GM19395 (cell line): ENCODE measurements at regions not wholly inside any gene's neighbourhood (a gene's known extent, or its start where the extent isn't known, plus 50 kb on each side); places are given as distances from the start of the nearest gene placed in this dataset.
"Not testable (repeated sequence)": the region's sequence is repeated elsewhere in the genome, so short reads cannot be mapped to it uniquely, and the experiment has no call there.

Source experiments
- ATAC-seq: cut with Tn5 transposase; IDR thresholded peaks from one replicate; pipeline ENCODE4 v1.9.1; 2021; ENCODE audit warnings: mild to moderate bottlenecking, moderate library complexity; ENCODE audit not compliant: unreplicated experiment

DNA sequence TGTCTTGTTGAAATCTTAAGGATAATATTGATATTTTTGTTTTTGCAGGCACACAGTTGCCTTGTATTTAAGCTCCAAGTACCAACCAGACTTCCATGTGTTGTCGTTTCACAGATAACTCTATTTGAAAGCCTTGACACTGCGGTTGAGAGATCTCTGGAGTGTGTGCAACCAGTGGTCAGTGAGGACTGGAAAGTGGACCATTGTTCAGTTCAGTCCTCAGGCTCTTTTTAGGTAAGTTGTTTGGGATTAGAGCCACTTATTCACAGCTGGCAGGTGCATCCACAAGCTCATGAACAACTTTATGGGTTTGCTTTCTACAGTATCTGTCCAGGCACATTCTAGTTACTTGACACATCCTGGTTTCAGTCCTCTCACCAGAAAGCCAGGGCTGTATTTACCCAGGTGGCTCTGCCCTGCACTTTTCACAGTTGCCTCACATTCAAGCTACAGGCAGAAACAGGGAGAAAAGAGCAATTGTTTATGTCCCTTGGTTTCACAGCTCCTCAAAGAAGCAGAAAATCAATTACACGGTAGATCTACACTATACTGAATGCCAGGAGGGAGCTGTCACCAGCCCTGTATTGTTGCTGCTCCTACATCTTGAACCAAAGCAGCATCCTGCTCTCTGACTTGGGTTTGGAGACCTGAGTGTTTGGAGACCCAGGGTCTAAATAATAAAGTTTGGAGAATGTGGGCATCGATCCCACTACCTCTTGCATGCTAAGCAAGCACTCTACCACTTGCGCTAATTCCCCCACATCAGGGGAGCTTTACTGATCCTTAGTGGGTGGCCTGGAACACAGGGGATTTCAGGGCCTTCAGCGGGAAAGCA lies 543.3 kb downstream of the PRIM2 start:
- not testable (repeated sequence) for ATAC-seq

DNA sequence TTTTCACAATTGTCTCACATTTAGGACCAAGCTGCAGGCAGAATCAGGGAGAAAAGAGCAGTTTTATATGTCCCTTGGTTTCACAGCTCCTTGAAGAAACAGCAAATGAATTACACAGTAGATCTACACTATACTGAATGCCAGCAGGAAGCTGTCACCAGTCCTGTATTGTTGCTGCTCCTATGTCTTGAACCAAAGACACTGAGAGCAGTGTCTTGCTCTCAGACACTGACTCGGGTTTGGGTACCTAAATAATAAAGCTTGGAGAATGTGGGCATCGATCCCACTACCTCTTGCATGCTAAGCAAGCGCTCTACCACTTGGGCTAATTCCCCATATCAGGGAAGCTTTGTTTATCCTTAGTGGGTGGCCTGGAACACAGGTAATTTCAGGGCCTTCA lies 552.7 kb downstream of the PRIM2 start:
- not testable (repeated sequence) for ATAC-seq

GRCh38 chr6:57873424-57873823 lies 556.0 kb downstream of the PRIM2 start:
- ATAC-seq: not testable (repeated sequence)

- ATAC-seq: not testable (repeated sequence)
These were observed 559.2 kb downstream of the PRIM2 start for GRCh38 chr6:57876659-57877058.

GRCh38 chr6:57877729-57878128 lies 560.3 kb downstream of the PRIM2 start:
- not testable (repeated sequence) for ATAC-seq

- ATAC-seq: not testable (repeated sequence)
These were observed 561.4 kb downstream of the PRIM2 start for GRCh38 chr6:57878792-57879191.

DNA sequence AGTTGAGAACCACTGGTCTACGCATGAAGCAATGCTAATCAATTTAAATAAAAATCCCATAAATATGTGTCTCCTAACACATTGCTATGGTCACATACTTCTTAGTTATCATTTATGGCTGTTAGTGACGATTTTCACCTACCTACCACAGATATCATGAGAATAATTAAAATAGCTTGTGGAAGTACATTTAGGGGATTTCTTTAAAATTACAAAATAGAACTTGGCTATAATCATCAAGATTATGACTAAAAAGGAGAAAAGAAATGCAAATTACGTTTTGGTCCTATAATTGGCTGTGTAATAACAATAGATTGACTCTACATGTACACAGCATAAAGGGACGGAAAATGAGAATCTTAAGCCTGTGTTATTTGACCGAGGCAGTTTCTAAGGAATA lies 581.4 kb downstream of the PRIM2 start:
- ATAC-seq: not testable (repeated sequence)

DNA sequence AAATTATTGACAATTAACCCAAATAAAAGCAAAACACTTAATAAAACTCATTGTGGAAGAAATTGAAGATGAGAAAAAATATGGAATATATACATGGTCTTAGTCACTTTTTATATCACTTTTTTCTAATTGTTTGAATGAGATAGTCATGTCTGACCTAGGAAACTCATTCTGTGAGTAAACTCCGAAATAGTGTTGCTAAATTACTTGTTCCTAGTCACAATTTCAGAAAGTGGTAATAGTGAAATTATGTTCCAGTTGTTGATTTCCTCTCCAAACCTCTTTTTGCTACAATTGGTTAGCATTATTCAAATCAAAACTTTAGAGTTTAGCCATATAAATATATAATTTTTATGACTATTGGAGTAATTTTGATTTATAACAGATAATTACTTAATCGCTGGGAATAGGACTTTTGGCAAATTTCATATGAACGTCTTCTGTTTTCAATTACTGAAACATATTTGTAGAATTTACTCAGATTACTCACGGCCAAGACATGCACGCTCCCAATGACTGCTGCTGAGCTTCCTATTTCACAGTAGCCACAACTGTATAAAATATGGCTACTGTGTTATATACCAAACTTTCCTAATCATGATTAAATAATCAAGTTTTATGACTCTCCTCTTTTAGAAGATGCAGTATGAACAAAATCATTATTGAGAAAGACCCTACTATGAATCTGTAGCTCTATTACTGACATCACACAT lies 583.4 kb downstream of the PRIM2 start:
- not testable (repeated sequence) for ATAC-seq

- not testable (repeated sequence) for ATAC-seq
These were observed 584.0 kb downstream of the PRIM2 start for GRCh38 chr6:57901445-57901844.

- not testable (repeated sequence) for ATAC-seq
These were observed 586.9 kb downstream of the PRIM2 start for GRCh38 chr6:57904356-57904755.

GRCh38 chr6:57915300-57915699 lies 597.9 kb downstream of the PRIM2 start:
- ATAC-seq: not testable (repeated sequence)

- ATAC-seq: not testable (repeated sequence)
These were observed 625.5 kb downstream of the PRIM2 start for GRCh38 chr6:57942966-57943365.

- not testable (repeated sequence) for ATAC-seq
These were observed 628.8 kb downstream of the PRIM2 start for GRCh38 chr6:57946084-57946768.

- ATAC-seq: not testable (repeated sequence)
These were observed 629.3 kb downstream of the PRIM2 start for GRCh38 chr6:57946769-57947091.

DNA sequence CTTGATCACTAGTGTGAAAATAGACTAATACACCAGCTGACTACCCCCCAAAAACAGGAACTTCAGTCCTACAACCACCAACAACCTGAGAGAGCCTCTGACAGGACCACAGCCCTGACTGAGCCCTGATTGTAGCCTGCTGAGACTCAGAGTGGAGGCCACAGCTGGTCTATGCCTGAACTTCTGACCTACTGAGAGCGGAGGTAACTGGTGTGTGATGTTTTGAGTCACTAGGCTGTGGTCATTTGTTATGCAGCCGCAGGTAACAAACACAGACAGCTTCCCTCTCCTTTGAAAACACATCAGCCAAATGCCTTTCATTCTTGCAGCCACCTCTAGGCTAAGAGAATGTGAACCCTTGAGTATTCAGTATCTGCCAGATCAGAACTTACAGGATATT lies 631.1 kb downstream of the PRIM2 start:
- ATAC-seq: not testable (repeated sequence)

DNA sequence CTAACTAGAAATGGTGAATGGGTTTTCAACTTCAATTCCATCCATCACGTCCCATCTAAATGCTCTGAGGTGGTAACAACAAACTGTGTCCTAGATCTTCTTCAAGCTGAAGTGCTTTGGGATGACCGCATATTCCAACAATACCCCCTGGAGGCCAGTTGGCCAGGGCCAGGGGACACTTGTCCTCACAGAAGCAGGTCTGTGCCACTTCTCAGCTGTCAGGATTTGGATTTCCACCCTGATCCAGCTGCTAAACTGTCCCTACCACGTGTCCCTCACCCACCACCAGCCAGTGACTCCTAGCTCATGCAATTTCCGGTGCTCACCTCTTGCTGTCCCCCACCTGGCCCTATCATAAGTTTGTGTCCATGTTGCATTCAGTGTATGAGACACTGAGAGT lies 633.0 kb downstream of the PRIM2 start:
- ATAC-seq: not testable (repeated sequence)

DNA sequence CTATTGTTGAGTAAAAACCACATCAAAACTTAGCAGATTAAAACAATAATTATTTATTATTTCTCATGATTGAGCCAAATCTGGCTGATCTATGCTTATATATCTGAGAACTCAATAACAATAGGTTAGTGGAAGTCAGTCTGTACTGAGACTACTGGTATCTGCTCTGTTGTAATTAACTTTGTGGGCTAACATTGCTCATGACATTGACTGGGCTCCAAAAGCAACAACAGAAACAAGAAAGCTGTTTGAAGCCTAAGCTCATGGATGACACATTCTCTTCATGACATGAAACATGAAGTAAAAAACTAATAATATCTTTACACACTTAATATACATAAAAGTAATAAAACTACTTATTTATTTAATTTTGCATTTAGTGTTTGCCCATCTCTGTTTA lies 649.3 kb downstream of the PRIM2 start:
- ATAC-seq: not testable (repeated sequence)

DNA sequence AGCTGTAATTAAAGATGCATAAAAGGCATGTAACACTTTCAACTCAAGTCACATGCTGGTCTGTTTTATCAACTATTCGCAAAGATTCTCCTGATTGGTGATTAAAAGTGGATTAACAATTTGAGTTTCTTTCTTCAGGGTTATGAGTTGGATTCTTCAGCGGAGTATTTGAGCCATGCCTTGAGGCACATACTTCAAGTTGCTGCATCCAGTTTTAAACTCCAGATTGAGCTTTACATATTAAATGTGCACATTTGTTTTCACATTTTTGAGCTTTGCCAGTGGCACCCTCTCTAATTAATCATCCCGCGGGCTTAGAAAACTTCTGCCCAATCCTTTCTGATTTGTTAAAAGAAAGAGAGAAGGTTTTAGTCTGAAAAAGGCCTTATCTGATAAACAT lies 654.5 kb downstream of the PRIM2 start:
- ATAC-seq: not testable (repeated sequence)

- no peak for ATAC-seq
These were observed 657.2 kb downstream of the PRIM2 start for GRCh38 chr6:57974653-57975052.

DNA sequence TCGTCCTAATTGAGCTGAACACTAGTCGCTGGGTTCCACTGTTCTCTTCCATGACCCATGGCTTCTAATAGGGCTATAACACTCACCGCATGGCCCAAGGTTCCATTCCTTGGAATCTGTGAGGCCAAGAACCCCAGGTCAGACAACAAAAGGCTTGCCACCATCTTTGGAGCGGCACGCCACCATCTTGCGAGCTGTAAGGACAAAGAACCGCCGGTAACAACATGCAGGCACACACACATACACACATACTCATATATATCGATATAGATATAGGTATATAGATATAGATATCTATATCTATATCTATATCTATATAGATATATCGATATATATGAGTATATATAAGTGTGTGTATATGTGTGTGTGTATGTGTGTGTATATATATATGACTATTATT lies 657.7 kb downstream of the PRIM2 start:
- not testable (repeated sequence) for ATAC-seq

DNA sequence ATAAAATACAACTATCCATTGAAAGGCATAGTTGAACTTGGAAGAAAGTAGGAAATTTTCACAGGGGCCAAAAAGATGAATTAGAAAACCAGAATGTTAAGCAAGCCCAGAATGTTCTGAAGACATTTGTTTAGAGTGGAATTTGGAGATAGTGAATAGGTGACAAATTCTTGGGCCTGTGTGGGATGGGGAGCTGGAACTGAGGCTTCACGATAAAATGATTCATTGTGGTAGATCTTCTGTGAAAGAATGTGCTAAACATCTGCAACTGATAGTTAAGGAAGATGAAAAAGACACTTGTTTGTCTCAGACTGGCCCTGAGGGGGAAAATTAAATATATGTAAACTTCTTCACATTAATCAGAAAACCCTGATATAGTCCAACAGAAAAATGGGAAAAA lies 658.9 kb downstream of the PRIM2 start:
- not testable (repeated sequence) for ATAC-seq
